WTC11 (cell line): ENCODE measurements at regions not wholly inside any gene's neighbourhood (a gene's known extent, or its start where the extent isn't known, plus 50 kb on each side); places are given as distances from the start of the nearest gene placed in this dataset.
A peak's percentile ranks its signal among the peaks of the same experiment; 100 is the strongest.

Source experiments
- ATAC-seq: fragments of 200-7000 bp; cut with Tn5 transposase; 2 replicates; pipeline ENCODE4 v1.10.0; 2021; ENCODE audit warnings: mild to moderate bottlenecking, moderate library complexity
- CTCF ChIA-PET: fragments of 300-600 bp; sonication (Branson Sonifier 250); formaldehyde crosslinking; loops from one replicate; lab custom pipeline; 2021; ENCODE audit warnings: antibody characterized with exemption; lab: Charles Lee
- POLR2A ChIA-PET: fragments of 350-600 bp; sonication (Branson Sonifier 250); formaldehyde crosslinking; loops from one replicate; lab custom pipeline; 2021; ENCODE audit warnings: antibody characterized with exemption; lab: Charles Lee
- DNase-seq: peaks from one replicate; pipeline ENCODE4 v3.0.0; 2021; ENCODE audit warnings: low spot score
- H3K27ac Mint-ChIP-seq: 2 replicates; pipeline ENCODE4 v1.8.0; 2021; ENCODE audit warnings: mixed read lengths
- H3K27me3 Mint-ChIP-seq: 2 replicates; pipeline ENCODE4 v1.8.0; 2021; ENCODE audit warnings: low read depth, mild to moderate bottlenecking, moderate library complexity, mixed read lengths
- H3K36me3 Mint-ChIP-seq: 2 replicates; pipeline ENCODE4 v1.8.0; 2021; ENCODE audit warnings: mixed read lengths
- H3K4me1 Mint-ChIP-seq: 2 replicates; pipeline ENCODE4 v1.8.0; 2022; ENCODE audit warnings: mixed read lengths
- H3K4me3 Mint-ChIP-seq: 2 replicates; pipeline ENCODE4 v1.8.0; 2021; ENCODE audit warnings: mild to moderate bottlenecking, moderate library complexity, mixed read lengths
- H3K9me3 Mint-ChIP-seq: 2 replicates; pipeline ENCODE4 v1.8.0; 2021; ENCODE audit warnings: mixed read lengths
- ATF1 ChIP-seq: sonication (generic); formaldehyde crosslinking; IDR thresholded peaks from 2 replicates; pipeline ENCODE4 v1.8.1; 2023; ENCODE audit warnings: mild to moderate bottlenecking, moderate library complexity, missing genetic modification reagents
- ELF4 ChIP-seq: sonication (generic); formaldehyde crosslinking; IDR thresholded peaks from 2 replicates; pipeline ENCODE4 v1.8.1; 2022; ENCODE audit warnings: low read depth, mild to moderate bottlenecking, moderate library complexity, missing genetic modification reagents
- EMX1 ChIP-seq: fragments of 250-450 bp; sonication (Bioruptor Pico); IDR thresholded peaks from 2 replicates; pipeline ENCODE4 v1.8.0; 2021; ENCODE audit warnings: mild to moderate bottlenecking
- ESRRA ChIP-seq: sonication (generic); formaldehyde crosslinking; IDR thresholded peaks from 2 replicates; pipeline ENCODE4 v1.8.1; 2022; ENCODE audit warnings: mild to moderate bottlenecking, missing genetic modification reagents, borderline replicate concordance
- GTF2I ChIP-seq: fragments of 250-450 bp; sonication (Bioruptor Pico); conservative IDR thresholded peaks from 2 replicates; pipeline ENCODE4 v1.4.0; 2021; ENCODE audit warnings: mild to moderate bottlenecking
- HMGXB4 ChIP-seq: sonication (generic); formaldehyde crosslinking; IDR thresholded peaks from 2 replicates; pipeline ENCODE4 v1.8.1; 2023; ENCODE audit warnings: mild to moderate bottlenecking, moderate library complexity, missing genetic modification reagents
- IRF2 ChIP-seq: sonication (generic); formaldehyde crosslinking; IDR thresholded peaks from 2 replicates; pipeline ENCODE4 v1.8.0; 2022; ENCODE audit warnings: low read depth, missing genetic modification reagents, borderline replicate concordance
- JUN ChIP-seq: sonication (generic); formaldehyde crosslinking; IDR thresholded peaks from 2 replicates; pipeline ENCODE4 v1.8.0; 2023; ENCODE audit warnings: mild to moderate bottlenecking, missing genetic modification reagents
- NFATC4 ChIP-seq: fragments of 250-450 bp; sonication (Bioruptor Pico); IDR thresholded peaks from 2 replicates; pipeline ENCODE4 v1.9.0; 2021; ENCODE audit warnings: mild to moderate bottlenecking
- NR2C2 ChIP-seq: sonication (generic); formaldehyde crosslinking; IDR thresholded peaks from 2 replicates; pipeline ENCODE4 v1.8.0; 2022; ENCODE audit warnings: mild to moderate bottlenecking, missing genetic modification reagents
- PRDM15 ChIP-seq: sonication (generic); formaldehyde crosslinking; IDR thresholded peaks from 2 replicates; pipeline ENCODE4 v1.8.0; 2022; ENCODE audit warnings: missing genetic modification reagents
- PREB ChIP-seq: sonication (generic); formaldehyde crosslinking; IDR thresholded peaks from 2 replicates; pipeline ENCODE4 v1.8.1; 2022; ENCODE audit warnings: mild to moderate bottlenecking, missing genetic modification reagents, moderate library complexity, borderline replicate concordance
- PRRX2 ChIP-seq: fragments of 250-450 bp; sonication (Bioruptor Pico); IDR thresholded peaks from 2 replicates; pipeline ENCODE4 v1.8.0; 2021; ENCODE audit warnings: mild to moderate bottlenecking
- SMAD3 ChIP-seq: sonication (generic); formaldehyde crosslinking; IDR thresholded peaks from 2 replicates; pipeline ENCODE4 v1.8.0; 2022; ENCODE audit warnings: missing genetic modification reagents, mild to moderate bottlenecking, borderline replicate concordance
- SMAD4 ChIP-seq: sonication (generic); formaldehyde crosslinking; IDR thresholded peaks from 2 replicates; pipeline ENCODE4 v1.8.0; 2022; ENCODE audit warnings: mild to moderate bottlenecking, missing genetic modification reagents
- STAT6 ChIP-seq: sonication (generic); formaldehyde crosslinking; conservative IDR thresholded peaks from 2 replicates; pipeline ENCODE4 v1.8.1; 2023; ENCODE audit warnings: mild to moderate bottlenecking, low read depth, missing genetic modification reagents, moderate library complexity
- ZNF423 ChIP-seq: fragments of 250-450 bp; sonication (Bioruptor Pico); IDR thresholded peaks from 2 replicates; pipeline ENCODE4 v2.1.2; 2022; ENCODE audit warnings: mild to moderate bottlenecking, moderate library complexity
- TF ChIP-seq, protein P1 (sequence below): fragments of 200-600 bp; IDR thresholded peaks from 2 replicates; pipeline ENCODE4 v1.8.0; 2022; ENCODE audit warnings: antibody characterized with exemption
- TF ChIP-seq, protein P2 (sequence below): fragments of 250-450 bp; sonication (Bioruptor Pico); IDR thresholded peaks from 2 replicates; pipeline ENCODE4 v1.8.0; 2021; ENCODE audit warnings: mild to moderate bottlenecking
- TF ChIP-seq, protein P3 (sequence below): sonication (generic); formaldehyde crosslinking; IDR thresholded peaks from 2 replicates; pipeline ENCODE4 v1.8.1; 2023; ENCODE audit warnings: mild to moderate bottlenecking, missing genetic modification reagents

GRCh38 chr11:42631220-42631843, 680.5 kb upstream of the API5 start:
- no peaks in the 10 kb centered on the region; the same call in 1 of the 2 replicates for H3K9me3 Mint-ChIP-seq
- H3K4me1 Mint-ChIP-seq: peaks cover 24% of the 10 kb centered on the region
- no peak overlapping the region for H3K4me3 Mint-ChIP-seq
- no peak for TF ChIP-seq EMX1 (CRISPR knock-in tag)
- no peak for TF ChIP-seq HMGXB4 (CRISPR knock-in tag)
- TF ChIP-seq NFATC4: no peak
- TF ChIP-seq, protein P1, sequence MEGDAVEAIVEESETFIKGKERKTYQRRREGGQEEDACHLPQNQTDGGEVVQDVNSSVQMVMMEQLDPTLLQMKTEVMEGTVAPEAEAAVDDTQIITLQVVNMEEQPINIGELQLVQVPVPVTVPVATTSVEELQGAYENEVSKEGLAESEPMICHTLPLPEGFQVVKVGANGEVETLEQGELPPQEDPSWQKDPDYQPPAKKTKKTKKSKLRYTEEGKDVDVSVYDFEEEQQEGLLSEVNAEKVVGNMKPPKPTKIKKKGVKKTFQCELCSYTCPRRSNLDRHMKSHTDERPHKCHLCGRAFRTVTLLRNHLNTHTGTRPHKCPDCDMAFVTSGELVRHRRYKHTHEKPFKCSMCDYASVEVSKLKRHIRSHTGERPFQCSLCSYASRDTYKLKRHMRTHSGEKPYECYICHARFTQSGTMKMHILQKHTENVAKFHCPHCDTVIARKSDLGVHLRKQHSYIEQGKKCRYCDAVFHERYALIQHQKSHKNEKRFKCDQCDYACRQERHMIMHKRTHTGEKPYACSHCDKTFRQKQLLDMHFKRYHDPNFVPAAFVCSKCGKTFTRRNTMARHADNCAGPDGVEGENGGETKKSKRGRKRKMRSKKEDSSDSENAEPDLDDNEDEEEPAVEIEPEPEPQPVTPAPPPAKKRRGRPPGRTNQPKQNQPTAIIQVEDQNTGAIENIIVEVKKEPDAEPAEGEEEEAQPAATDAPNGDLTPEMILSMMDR: no peak
- no peak for TF ChIP-seq PRRX2 (CRISPR knock-in tag)
- TF ChIP-seq ATF1 (CRISPR knock-in tag): no peak
- no peak for TF ChIP-seq IRF2 (CRISPR knock-in tag)
- TF ChIP-seq JUN (CRISPR knock-in tag): no peak
- TF ChIP-seq ZNF423 (CRISPR knock-in tag): no peak
- TF ChIP-seq, protein P2, sequence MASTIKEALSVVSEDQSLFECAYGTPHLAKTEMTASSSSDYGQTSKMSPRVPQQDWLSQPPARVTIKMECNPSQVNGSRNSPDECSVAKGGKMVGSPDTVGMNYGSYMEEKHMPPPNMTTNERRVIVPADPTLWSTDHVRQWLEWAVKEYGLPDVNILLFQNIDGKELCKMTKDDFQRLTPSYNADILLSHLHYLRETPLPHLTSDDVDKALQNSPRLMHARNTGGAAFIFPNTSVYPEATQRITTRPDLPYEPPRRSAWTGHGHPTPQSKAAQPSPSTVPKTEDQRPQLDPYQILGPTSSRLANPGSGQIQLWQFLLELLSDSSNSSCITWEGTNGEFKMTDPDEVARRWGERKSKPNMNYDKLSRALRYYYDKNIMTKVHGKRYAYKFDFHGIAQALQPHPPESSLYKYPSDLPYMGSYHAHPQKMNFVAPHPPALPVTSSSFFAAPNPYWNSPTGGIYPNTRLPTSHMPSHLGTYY: no peak
- TF ChIP-seq SMAD4 (CRISPR knock-in tag): no peak
- no peak for TF ChIP-seq PREB (CRISPR knock-in tag)
- TF ChIP-seq NR2C2: no peak
- no peak for TF ChIP-seq GTF2I (CRISPR knock-in tag)
- no peak for TF ChIP-seq ELF4 (CRISPR knock-in tag)
- no peak for TF ChIP-seq SMAD3 (CRISPR knock-in tag)
- no peak for TF ChIP-seq PRDM15
- H3K36me3 Mint-ChIP-seq: no peaks in the 10 kb centered on the region
- no peak overlapping the region for H3K27ac Mint-ChIP-seq
- POLR2A ChIA-PET: no interaction called here
- DNase-seq (no peak), ATAC-seq (peak; percentile 38; the same call in 1 of the 2 replicates)
- CTCF ChIA-PET: interaction anchor here (0.6 to 1.2 kb wide), 13 partner anchors 9 to 1138 kb away, joined by 3 to 6 read pairs (median 3); no protein-coding TSS in a partner anchor
- H3K27me3 Mint-ChIP-seq: no peaks in the 10 kb centered on the region

DNA sequence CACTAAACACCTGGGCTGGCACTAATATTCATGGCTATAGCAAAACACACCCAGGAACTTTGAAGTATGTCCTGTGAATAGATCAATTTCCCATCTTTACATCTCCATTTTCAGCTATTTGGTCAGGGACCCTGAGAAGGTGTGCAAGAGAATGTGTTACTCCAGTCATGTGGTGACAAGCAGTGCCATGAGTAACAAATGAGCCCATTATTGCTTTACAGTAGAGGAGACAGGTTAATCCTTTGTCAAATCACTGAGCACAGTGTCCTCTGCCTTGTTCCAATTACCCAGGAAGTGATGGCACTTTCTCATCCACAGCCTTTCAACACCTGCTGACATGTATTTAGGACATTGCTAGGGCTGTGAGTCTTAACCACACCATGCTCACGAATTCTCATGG, 664.8 kb upstream of the API5 start:
- DNase-seq (no peak), ATAC-seq (no peak)
- Mint-ChIP-seq H3K4me3 (no peak overlapping the region), H3K4me1 (peaks cover 27% of the 10 kb centered on the region), H3K36me3 (no peaks in the 10 kb centered on the region), H3K9me3 (no peaks in the 10 kb centered on the region), H3K27me3 (no peaks in the 10 kb centered on the region), H3K27ac (no peak overlapping the region)
- ChIA-PET CTCF (no interaction called here), POLR2A (no interaction called here)
- TF ChIP-seq ESRRA (CRISPR knock-in tag) (no peak), STAT6 (no peak)
- TF ChIP-seq, protein P3, sequence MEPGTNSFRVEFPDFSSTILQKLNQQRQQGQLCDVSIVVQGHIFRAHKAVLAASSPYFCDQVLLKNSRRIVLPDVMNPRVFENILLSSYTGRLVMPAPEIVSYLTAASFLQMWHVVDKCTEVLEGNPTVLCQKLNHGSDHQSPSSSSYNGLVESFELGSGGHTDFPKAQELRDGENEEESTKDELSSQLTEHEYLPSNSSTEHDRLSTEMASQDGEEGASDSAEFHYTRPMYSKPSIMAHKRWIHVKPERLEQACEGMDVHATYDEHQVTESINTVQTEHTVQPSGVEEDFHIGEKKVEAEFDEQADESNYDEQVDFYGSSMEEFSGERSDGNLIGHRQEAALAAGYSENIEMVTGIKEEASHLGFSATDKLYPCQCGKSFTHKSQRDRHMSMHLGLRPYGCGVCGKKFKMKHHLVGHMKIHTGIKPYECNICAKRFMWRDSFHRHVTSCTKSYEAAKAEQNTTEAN (CRISPR knock-in tag): no peak
